GM23248 (cell line): ENCODE measurements at regions not wholly inside any gene's neighbourhood (a gene's known extent, or its start where the extent isn't known, plus 50 kb on each side); places are given as distances from the start of the nearest gene placed in this dataset.

ENCODE experiments used
- EZH2 ChIP-seq: fragments of 200-600 bp; sonication (generic); IDR thresholded peaks from 2 replicates; pipeline ENCODE4 v1.6.1; 2018; ENCODE audit warnings: antibody characterized with exemption, mild to moderate bottlenecking; ENCODE audit not compliant: insufficient read depth, poor library complexity, severe bottlenecking
- EZH2phosphoT487 ChIP-seq: fragments of 200-600 bp; sonication (generic); IDR thresholded peaks from 2 replicates; pipeline ENCODE4 v1.6.1; 2018; ENCODE audit warnings: antibody characterized with exemption, moderate library complexity, mild to moderate bottlenecking, low read depth; ENCODE audit not compliant: insufficient read depth

- TF ChIP-seq EZH2 (no peak), EZH2phosphoT487 (no peak)
These were observed 281.5 kb upstream of the GRIA1 start for GRCh38 chr5:153209016-153209415.
